ENCODE measurements at regions not wholly inside any gene's neighbourhood (a gene's known extent, or its start where the extent isn't known, plus 50 kb on each side); places are given as distances from the start of the nearest gene placed in this dataset.

- Mint-ChIP-seq H3K36me3 (ENCODE audit: low read depth) (no peaks in the 10 kb centered on the region), H3K27ac (no peak overlapping the region), H3K4me3 (no peak overlapping the region), H3K9me3 (no peaks in the 10 kb centered on the region), H3K27me3 (ENCODE audit: insufficient read depth) (no peaks in the 10 kb centered on the region), H3K4me1 (ENCODE audit: low read depth) (no peaks in the 10 kb centered on the region)
- intact Hi-C loops (cut with micrococcal nuclease): loop anchor here (10.0 kb wide), 1 partner anchor 401 kb away; no protein-coding TSS in a partner anchor
- no peak for DNase-seq (ENCODE audit: low spot score)
Observed at GRCh38 chr5:161235569-161235968, 311.0 kb downstream of the GABRB2 start.

GRCh38 chr5:161233553-161233952 lies 313.0 kb downstream of the GABRB2 start:
- Mint-ChIP-seq H3K27me3 (ENCODE audit: insufficient read depth) (no peaks in the 10 kb centered on the region), H3K36me3 (ENCODE audit: low read depth) (no peaks in the 10 kb centered on the region), H3K4me1 (ENCODE audit: low read depth) (no peaks in the 10 kb centered on the region), H3K27ac (no peak overlapping the region), H3K4me3 (no peak overlapping the region), H3K9me3 (no peaks in the 10 kb centered on the region)
- no peak for DNase-seq (ENCODE audit: low spot score)
- intact Hi-C loops (cut with micrococcal nuclease): loop anchor here (10.0 kb wide), 1 partner anchor 399 kb away; no protein-coding TSS in a partner anchor

- H3K36me3 Mint-ChIP-seq (ENCODE audit: low read depth): no peaks in the 10 kb centered on the region
- intact Hi-C loops (cut with micrococcal nuclease): loop anchor here (10.0 kb wide), 1 partner anchor 395 kb away; no protein-coding TSS in a partner anchor
- H3K4me3 Mint-ChIP-seq: no peak overlapping the region
- H3K4me1 Mint-ChIP-seq (ENCODE audit: low read depth): no peaks in the 10 kb centered on the region
- no peaks in the 10 kb centered on the region for H3K27me3 Mint-ChIP-seq (ENCODE audit: insufficient read depth)
- no peaks in the 10 kb centered on the region for H3K9me3 Mint-ChIP-seq
- DNase-seq (ENCODE audit: low spot score): no peak
- no peak overlapping the region for H3K27ac Mint-ChIP-seq
Observed at GRCh38 chr5:161230221-161230620, 316.3 kb downstream of the GABRB2 start.

- H3K36me3 Mint-ChIP-seq (ENCODE audit: low read depth): no peaks in the 10 kb centered on the region
- peaks cover 1% of the 10 kb centered on the region for H3K27me3 Mint-ChIP-seq (ENCODE audit: insufficient read depth)
- H3K4me1 Mint-ChIP-seq (ENCODE audit: low read depth): no peaks in the 10 kb centered on the region
- H3K9me3 Mint-ChIP-seq: no peaks in the 10 kb centered on the region
- DNase-seq (ENCODE audit: low spot score): no peak
- intact Hi-C loops (cut with micrococcal nuclease): no loop called here
- H3K27ac Mint-ChIP-seq: no peak overlapping the region
- H3K4me3 Mint-ChIP-seq: no peak overlapping the region
Observed at GRCh38 chr5:161219816-161220215, 326.7 kb downstream of the GABRB2 start.

- Mint-ChIP-seq H3K36me3 (ENCODE audit: low read depth) (no peaks in the 10 kb centered on the region), H3K9me3 (no peaks in the 10 kb centered on the region), H3K4me1 (ENCODE audit: low read depth) (no peaks in the 10 kb centered on the region)
Observed at GRCh38 chr5:161216877-161217276, 329.6 kb downstream of the GABRB2 start.

GRCh38 chr5:161212123-161212712 lies 334.3 kb downstream of the GABRB2 start:
- Mint-ChIP-seq H3K4me1 (ENCODE audit: low read depth) (no peaks in the 10 kb centered on the region), H3K27me3 (ENCODE audit: insufficient read depth) (no peaks in the 10 kb centered on the region), H3K4me3 (no peak overlapping the region), H3K9me3 (no peaks in the 10 kb centered on the region), H3K27ac (no peak overlapping the region), H3K36me3 (ENCODE audit: low read depth) (no peaks in the 10 kb centered on the region)
- intact Hi-C loops (cut with micrococcal nuclease): no loop called here
- DNase-seq (ENCODE audit: low spot score): no peak

More at GRCh38 chr5:161216877-161217276, 329.6 kb downstream of the GABRB2 start:
- intact Hi-C loops (cut with micrococcal nuclease): no loop called here
- no peak overlapping the region for H3K4me3 Mint-ChIP-seq
- no peak for DNase-seq (ENCODE audit: low spot score)
- H3K27ac Mint-ChIP-seq: no peak overlapping the region
- H3K27me3 Mint-ChIP-seq (ENCODE audit: insufficient read depth): peaks cover 1% of the 10 kb centered on the region

GRCh38 chr5:161201558-161201957 lies 345.0 kb downstream of the GABRB2 start:
- Mint-ChIP-seq H3K4me1 (ENCODE audit: low read depth) (no peaks in the 10 kb centered on the region), H3K36me3 (ENCODE audit: low read depth) (no peaks in the 10 kb centered on the region), H3K9me3 (no peaks in the 10 kb centered on the region), H3K4me3 (no peak overlapping the region), H3K27me3 (ENCODE audit: insufficient read depth) (no peaks in the 10 kb centered on the region), H3K27ac (no peak overlapping the region)
- intact Hi-C loops (cut with micrococcal nuclease): no loop called here
- no peak for DNase-seq (ENCODE audit: low spot score)

- no peaks in the 10 kb centered on the region for H3K36me3 Mint-ChIP-seq (ENCODE audit: low read depth)
- H3K27me3 Mint-ChIP-seq (ENCODE audit: insufficient read depth): no peaks in the 10 kb centered on the region
- H3K27ac Mint-ChIP-seq: no peak overlapping the region
- no peak for DNase-seq (ENCODE audit: low spot score)
- H3K4me3 Mint-ChIP-seq: no peak overlapping the region
- intact Hi-C loops (cut with micrococcal nuclease): no loop called here
- H3K4me1 Mint-ChIP-seq (ENCODE audit: low read depth): no peaks in the 10 kb centered on the region
- H3K9me3 Mint-ChIP-seq: peaks cover 3% of the 10 kb centered on the region
Observed at GRCh38 chr5:161190778-161191177, 338.8 kb upstream of the ATP10B start.

- Mint-ChIP-seq H3K36me3 (ENCODE audit: low read depth) (no peaks in the 10 kb centered on the region), H3K4me3 (no peak overlapping the region), H3K9me3 (no peaks in the 10 kb centered on the region), H3K27me3 (ENCODE audit: insufficient read depth) (no peaks in the 10 kb centered on the region), H3K27ac (no peak overlapping the region), H3K4me1 (ENCODE audit: low read depth) (no peaks in the 10 kb centered on the region)
- intact Hi-C loops (cut with micrococcal nuclease): no loop called here
- no peak for DNase-seq (ENCODE audit: low spot score)
Observed at GRCh38 chr5:161190086-161190485, 338.1 kb upstream of the ATP10B start.

- no peak overlapping the region for H3K27ac Mint-ChIP-seq
- intact Hi-C loops (cut with micrococcal nuclease): no loop called here
- no peaks in the 10 kb centered on the region for H3K36me3 Mint-ChIP-seq (ENCODE audit: low read depth)
- H3K4me1 Mint-ChIP-seq (ENCODE audit: low read depth): no peaks in the 10 kb centered on the region
- H3K9me3 Mint-ChIP-seq: no peaks in the 10 kb centered on the region
- H3K4me3 Mint-ChIP-seq: no peak overlapping the region
- H3K27me3 Mint-ChIP-seq (ENCODE audit: insufficient read depth): no peaks in the 10 kb centered on the region
- no peak for DNase-seq (ENCODE audit: low spot score)
Observed at GRCh38 chr5:161189452-161189851, 337.4 kb upstream of the ATP10B start.

- DNase-seq (ENCODE audit: low spot score): no peak
- H3K4me1 Mint-ChIP-seq (ENCODE audit: low read depth): no peaks in the 10 kb centered on the region
- H3K27me3 Mint-ChIP-seq (ENCODE audit: insufficient read depth): no peaks in the 10 kb centered on the region
- intact Hi-C loops (cut with micrococcal nuclease): no loop called here
- no peak overlapping the region for H3K4me3 Mint-ChIP-seq
- H3K27ac Mint-ChIP-seq: no peak overlapping the region
- H3K36me3 Mint-ChIP-seq (ENCODE audit: low read depth): no peaks in the 10 kb centered on the region
- no peaks in the 10 kb centered on the region for H3K9me3 Mint-ChIP-seq
Observed at GRCh38 chr5:161183559-161183958, 331.5 kb upstream of the ATP10B start.

GRCh38 chr5:161176221-161176620 lies 324.2 kb upstream of the ATP10B start:
- H3K27me3 Mint-ChIP-seq (ENCODE audit: insufficient read depth): no peaks in the 10 kb centered on the region
- H3K36me3 Mint-ChIP-seq (ENCODE audit: low read depth): no peaks in the 10 kb centered on the region
- intact Hi-C loops (cut with micrococcal nuclease): no loop called here

GRCh38 chr5:161169776-161170175 lies 317.8 kb upstream of the ATP10B start:
- no peaks in the 10 kb centered on the region for H3K36me3 Mint-ChIP-seq (ENCODE audit: low read depth)
- intact Hi-C loops (cut with micrococcal nuclease): no loop called here
- no peak overlapping the region for H3K27ac Mint-ChIP-seq
- no peaks in the 10 kb centered on the region for H3K4me1 Mint-ChIP-seq (ENCODE audit: low read depth)
- H3K27me3 Mint-ChIP-seq (ENCODE audit: insufficient read depth): no peaks in the 10 kb centered on the region
- H3K9me3 Mint-ChIP-seq: no peaks in the 10 kb centered on the region
- DNase-seq (ENCODE audit: low spot score): no peak
- H3K4me3 Mint-ChIP-seq: no peak overlapping the region

More at GRCh38 chr5:161176221-161176620, 324.2 kb upstream of the ATP10B start:
- Mint-ChIP-seq H3K27ac (no peak overlapping the region), H3K9me3 (no peaks in the 10 kb centered on the region), H3K4me3 (no peak overlapping the region), H3K4me1 (ENCODE audit: low read depth) (no peaks in the 10 kb centered on the region)
- DNase-seq (ENCODE audit: low spot score): no peak
